Stimulated activated CD4-positive, alpha-beta T cell treated with anti-CD3 and anti-CD28 coated beads, Interleukin-4, amount 100 ng/mL, for 24 hours (primary cell): ENCODE measurements at regions not wholly inside any gene's neighbourhood (a gene's known extent, or its start where the extent isn't known, plus 50 kb on each side); places are given as distances from the start of the nearest gene placed in this dataset.
A peak's percentile ranks its signal among the peaks of the same experiment; 100 is the strongest.

Source experiments
- DNase-seq: peaks from one replicate; pipeline ENCODE4 v3.0.0-alpha.2; 2020

GRCh38 chr16:86062271-86062965 lies 163.5 kb downstream of the IRF8 start:
- DNase-seq: no peak

GRCh38 chr16:86063760-86064405 lies 164.9 kb downstream of the IRF8 start:
- DNase-seq: no peak

GRCh38 chr16:86064431-86065250 lies 165.7 kb downstream of the IRF8 start:
- no peak for DNase-seq

GRCh38 chr16:86065711-86066110 lies 166.7 kb downstream of the IRF8 start:
- no peak for DNase-seq

- no peak for DNase-seq
These were observed 167.8 kb downstream of the IRF8 start for GRCh38 chr16:86066811-86067210.

- no peak for DNase-seq
These were observed 168.6 kb downstream of the IRF8 start for GRCh38 chr16:86067516-86067915.

GRCh38 chr16:86067936-86068335 lies 169.0 kb downstream of the IRF8 start:
- no peak for DNase-seq

GRCh38 chr16:86068722-86069121 lies 169.8 kb downstream of the IRF8 start:
- DNase-seq: no peak

GRCh38 chr16:86069736-86070298 lies 170.9 kb downstream of the IRF8 start:
- DNase-seq: no peak

GRCh38 chr16:86070484-86070883 lies 171.5 kb downstream of the IRF8 start:
- no peak for DNase-seq

- no peak for DNase-seq
These were observed 172.0 kb downstream of the IRF8 start for GRCh38 chr16:86070971-86071370.

- no peak for DNase-seq
These were observed 172.8 kb downstream of the IRF8 start for GRCh38 chr16:86071611-86072240.

GRCh38 chr16:86072328-86073102 lies 173.6 kb downstream of the IRF8 start:
- peak; percentile 36 for DNase-seq

- no peak for DNase-seq
These were observed 174.2 kb downstream of the IRF8 start for GRCh38 chr16:86073103-86073625.

GRCh38 chr16:86073763-86074493 lies 175.0 kb downstream of the IRF8 start:
- no peak for DNase-seq

- no peak for DNase-seq
These were observed 175.9 kb downstream of the IRF8 start for GRCh38 chr16:86074651-86075487.

- DNase-seq: no peak
These were observed 176.5 kb downstream of the IRF8 start for GRCh38 chr16:86075488-86075785.

- no peak for DNase-seq
These were observed 177.0 kb downstream of the IRF8 start for GRCh38 chr16:86075839-86076440.

GRCh38 chr16:86076606-86077005 lies 177.6 kb downstream of the IRF8 start:
- DNase-seq: no peak
